GM12878 (cell line): ENCODE measurements at regions not wholly inside any gene's neighbourhood (a gene's known extent, or its start where the extent isn't known, plus 50 kb on each side); places are given as distances from the start of the nearest gene placed in this dataset.

Source experiments
- ATAC-seq: fragments of 200-7000 bp; cut with Tn5 transposase; 3 replicates; pipeline ENCODE4 v1.9.1; 2020; ENCODE audit warnings: mild to moderate bottlenecking, moderate library complexity
- BruUV-seq: library from RNA; stranded (reverse); fragments of 400-500 nt; replicated peaks from 2 replicates; lab custom pipeline; 2021; lab: Mats Ljungman, UMichigan
- CTCF ChIA-PET: fragments of 300-600 bp; sonication (Branson Sonifier 250); formaldehyde crosslinking; extraction: SDS; loops from one replicate; lab custom pipeline; 2021; ENCODE audit warnings: inconsistent platforms; lab: Yijun Ruan, JAX
- POLR2A ChIA-PET: fragments of 350-600 bp; formaldehyde crosslinking; extraction: SDS; loops from one replicate; lab custom pipeline; 2021; ENCODE audit warnings: inconsistent platforms; lab: Charles Lee
- RAD21 ChIA-PET: fragments of 300-600 bp; sonication (Branson Sonifier 250); formaldehyde crosslinking; loops from one replicate; lab custom pipeline; 2023; ENCODE audit warnings: antibody characterized with exemption; ENCODE audit not compliant: unreplicated experiment; lab: Charles Lee
- SMC1A ChIA-PET: fragments of 300-600 bp; sonication (Branson Sonifier 250); formaldehyde crosslinking; loops from one replicate; lab custom pipeline; 2023; ENCODE audit not compliant: unreplicated experiment, uncharacterized antibody; lab: Charles Lee
- DNase-seq: peaks from one replicate; pipeline ENCODE4 v3.0.0-alpha.2; 2011; ENCODE audit warnings: low read depth, low spot score
- FAIRE-seq: peaks from 3 replicates; lab custom pipeline; 2011; peaks lifted over from hg19 to GRCh38; lab: Jason Lieb, UNC
- H2AFZ ChIP-seq: 2 replicates; pipeline ENCODE4 v1.6.0; 2011; ENCODE audit warnings: low read depth, low read length, control low read depth; ENCODE audit not compliant: control insufficient read depth
- H3K27ac ChIP-seq: 2 replicates; pipeline ENCODE4 v1.5.1; 2011; ENCODE audit warnings: control low read depth; ENCODE audit not compliant: control insufficient read depth, insufficient read depth
- H3K27me3 ChIP-seq, 2 experiments: replicated peaks in 1 of 2; 2 replicates each; pipeline versions ENCODE4 v1.6.0 to v1.6.1; 2011; ENCODE audit warnings: low read length in 1 of 2; ENCODE audit not compliant: control insufficient read depth in 2 of 2, insufficient read depth in 2 of 2
- H3K36me3 ChIP-seq, 2 experiments: 2 replicates each; pipeline ENCODE4 v1.5.1; 2011; ENCODE audit warnings: low read length in 1 of 2; ENCODE audit not compliant: control insufficient read depth in 2 of 2, insufficient read depth in 2 of 2
- H3K4me1 ChIP-seq: 2 replicates; pipeline ENCODE4 v1.6.1; 2011; ENCODE audit warnings: mild to moderate bottlenecking, low read length, moderate library complexity, mixed read lengths; ENCODE audit not compliant: control insufficient read depth, insufficient read depth
- H3K4me2 ChIP-seq: 2 replicates; pipeline ENCODE4 v1.6.0; 2011; ENCODE audit warnings: control low read depth; ENCODE audit not compliant: control insufficient read depth, insufficient read depth
- H3K4me3 ChIP-seq: fragments of 200-600 bp; sonication (generic); 2 replicates; pipeline ENCODE4 v1.5.1; 2016
- H3K79me2 ChIP-seq: 2 replicates; pipeline ENCODE4 v1.6.0; 2011; ENCODE audit warnings: low read length; ENCODE audit not compliant: control insufficient read depth, insufficient read depth
- H3K9ac ChIP-seq: 2 replicates; pipeline ENCODE4 v1.8.0; 2011; ENCODE audit warnings: low read length, control low read depth, mixed read lengths; ENCODE audit not compliant: control insufficient read depth, insufficient read depth
- H3K9me3 ChIP-seq: replicated peaks from 3 replicates; pipeline ENCODE4 v1.5.1; 2011; ENCODE audit warnings: mild to moderate bottlenecking, low read length; ENCODE audit not compliant: control insufficient read depth, insufficient read depth
- H4K20me1 ChIP-seq: 2 replicates; pipeline ENCODE4 v1.6.0; 2011; ENCODE audit not compliant: control insufficient read depth, insufficient read depth
- ASH2L ChIP-seq: fragments of 300-600, 200-600 bp; sonication (generic); IDR thresholded peaks from 2 replicates; pipeline ENCODE4 v1.6.1; 2017; ENCODE audit warnings: low read depth, mild to moderate bottlenecking, borderline replicate concordance
- CHD4 ChIP-seq: fragments of 200-600 bp; sonication (generic); IDR thresholded peaks from 2 replicates; pipeline ENCODE4 v1.6.1; 2016; ENCODE audit warnings: mild to moderate bottlenecking
- CTCF ChIP-seq, 3 experiments: IDR thresholded peaks in 2 of 3; conservative IDR thresholded peaks in 1 of 3; 2 replicates each; pipeline ENCODE4 v1.5.1; 2011; ENCODE audit warnings: low read depth in 3 of 3, low read length in 3 of 3, mild to moderate bottlenecking in 3 of 3, control low read depth in 2 of 3, moderate library complexity in 2 of 3, inconsistent platforms in 1 of 3, mixed read lengths in 1 of 3; ENCODE audit not compliant: control insufficient read depth in 2 of 3, insufficient read depth in 1 of 3; ENCODE audit errors: extremely low read depth in 1 of 3
- KAT2A ChIP-seq: conservative IDR thresholded peaks from 2 replicates; pipeline ENCODE4 v1.6.1; 2011; ENCODE audit warnings: low read depth, low read length; ENCODE audit not compliant: control insufficient read depth
- TARDBP ChIP-seq: IDR thresholded peaks from 2 replicates; pipeline ENCODE4 v1.6.1; 2016; ENCODE audit warnings: borderline replicate concordance
- WGBS: methylation state at CpG from one replicate; pipeline ENCODE4 v1.1.6; 2016; ENCODE audit warnings: low lambda C conversion rate; ENCODE audit not compliant: insufficient replicate concordance, insufficient coverage; ENCODE audit errors: missing lambda C conversion rate; 5-methylcytosine and 5-hydroxymethylcytosine counted together
- in situ Hi-C: fragments of 300-500 bp; cut with MboI; formaldehyde crosslinking; loops from 9 replicates; pipeline ENCODE4 v1.14.3; 2018; ENCODE audit warnings: mixed read lengths
- intact Hi-C: fragments of 100-400 bp; cut with micrococcal nuclease; formaldehyde crosslinking; loops from one replicate; pipeline ENCODE4 v1.14.2; 2022; ENCODE audit not compliant: unreplicated experiment
- TF ChIP-seq, protein P1 (sequence below): fragments of 450-650 bp; IDR thresholded peaks from 2 replicates; pipeline ENCODE4 v1.6.1; 2017; ENCODE audit warnings: mild to moderate bottlenecking, moderate library complexity

GRCh38 chr10:3846736-3847135 lies 61.7 kb upstream of the KLF6 start:
- no peaks in the 10 kb centered on the region; the same call in 1 of the 3 replicates for H3K9me3 ChIP-seq
- ChIA-PET SMC1A (interaction anchor here (1.2 to 12.8 kb wide), 5 partner anchors 11 to 35 kb away, joined by 3 to 295 read pairs (median 4); no protein-coding TSS in a partner anchor), POLR2A (interaction anchor here (0.6 kb wide), 1 partner anchor 461 kb away, joined by 3 read pairs; no protein-coding TSS in a partner anchor), CTCF (interaction anchor here (0.9 kb wide), 1 partner anchor 36 kb away, joined by 3 read pairs; no protein-coding TSS in a partner anchor), RAD21 (interaction anchor here (7.0 kb wide), 1 partner anchor 13 kb away, joined by 135 read pairs; no protein-coding TSS in a partner anchor)
- H3K4me2 ChIP-seq: no peak overlapping the region
- no peaks in the 10 kb centered on the region for H3K27me3 ChIP-seq
- intact Hi-C loops: no loop called here
- ATAC-seq: no peak
- no peaks in the 10 kb centered on the region for H3K79me2 ChIP-seq
- no peak overlapping the region for H3K27ac ChIP-seq
- in situ Hi-C loops: no loop called here
- no peak for FAIRE-seq
- H3K4me3 ChIP-seq: no peak overlapping the region
- TF ChIP-seq, protein P1, sequence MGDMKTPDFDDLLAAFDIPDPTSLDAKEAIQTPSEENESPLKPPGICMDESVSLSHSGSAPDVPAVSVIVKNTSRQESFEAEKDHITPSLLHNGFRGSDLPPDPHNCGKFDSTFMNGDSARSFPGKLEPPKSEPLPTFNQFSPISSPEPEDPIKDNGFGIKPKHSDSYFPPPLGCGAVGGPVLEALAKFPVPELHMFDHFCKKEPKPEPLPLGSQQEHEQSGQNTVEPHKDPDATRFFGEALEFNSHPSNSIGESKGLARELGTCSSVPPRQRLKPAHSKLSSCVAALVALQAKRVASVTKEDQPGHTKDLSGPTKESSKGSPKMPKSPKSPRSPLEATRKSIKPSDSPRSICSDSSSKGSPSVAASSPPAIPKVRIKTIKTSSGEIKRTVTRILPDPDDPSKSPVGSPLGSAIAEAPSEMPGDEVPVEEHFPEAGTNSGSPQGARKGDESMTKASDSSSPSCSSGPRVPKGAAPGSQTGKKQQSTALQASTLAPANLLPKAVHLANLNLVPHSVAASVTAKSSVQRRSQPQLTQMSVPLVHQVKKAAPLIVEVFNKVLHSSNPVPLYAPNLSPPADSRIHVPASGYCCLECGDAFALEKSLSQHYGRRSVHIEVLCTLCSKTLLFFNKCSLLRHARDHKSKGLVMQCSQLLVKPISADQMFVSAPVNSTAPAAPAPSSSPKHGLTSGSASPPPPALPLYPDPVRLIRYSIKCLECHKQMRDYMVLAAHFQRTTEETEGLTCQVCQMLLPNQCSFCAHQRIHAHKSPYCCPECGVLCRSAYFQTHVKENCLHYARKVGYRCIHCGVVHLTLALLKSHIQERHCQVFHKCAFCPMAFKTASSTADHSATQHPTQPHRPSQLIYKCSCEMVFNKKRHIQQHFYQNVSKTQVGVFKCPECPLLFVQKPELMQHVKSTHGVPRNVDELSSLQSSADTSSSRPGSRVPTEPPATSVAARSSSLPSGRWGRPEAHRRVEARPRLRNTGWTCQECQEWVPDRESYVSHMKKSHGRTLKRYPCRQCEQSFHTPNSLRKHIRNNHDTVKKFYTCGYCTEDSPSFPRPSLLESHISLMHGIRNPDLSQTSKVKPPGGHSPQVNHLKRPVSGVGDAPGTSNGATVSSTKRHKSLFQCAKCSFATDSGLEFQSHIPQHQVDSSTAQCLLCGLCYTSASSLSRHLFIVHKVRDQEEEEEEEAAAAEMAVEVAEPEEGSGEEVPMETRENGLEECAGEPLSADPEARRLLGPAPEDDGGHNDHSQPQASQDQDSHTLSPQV: no peak
- TF ChIP-seq ASH2L: no peak
- TF ChIP-seq KAT2A: no peak
- no peak for TF ChIP-seq CTCF (IDR thresholded peaks at IDR 0.05 in 2 of 3, conservative IDR thresholded peaks at IDR 0.05 in 1 of 3; ENCODE audit: control insufficient read depth in 2 of 3, extremely low read depth in 1 of 3, insufficient read depth in 1 of 3, low read depth in 3 of 3, low read length in 3 of 3)
- no peak for TF ChIP-seq TARDBP
- no peak for TF ChIP-seq CHD4
- WGBS: 95% methylated on average over 3 of the region's 3 CpGs
- no peaks in the 10 kb centered on the region for H3K36me3 ChIP-seq
- H2AFZ ChIP-seq: no peak overlapping the region
- no peak overlapping the region for H3K9ac ChIP-seq
- DNase-seq: no peak
- H4K20me1 ChIP-seq: no peaks in the 10 kb centered on the region
- H3K4me1 ChIP-seq: peaks cover 17% of the 10 kb centered on the region
- BruUV-seq: no TSS peak
